ENCODE measurements at regions not wholly inside any gene's neighbourhood (a gene's known extent, or its start where the extent isn't known, plus 50 kb on each side); places are given as distances from the start of the nearest gene placed in this dataset.
"Not testable (repeated sequence)": the region's sequence is repeated elsewhere in the genome, so short reads cannot be mapped to it uniquely, and the experiment has no call there.

GRCh38 chr6:22147921-22148776 lies 148.7 kb downstream of the PRL start:
- no peak for DNase-seq (ENCODE audit: low read depth in 2 of 2)

- no peak for DNase-seq (ENCODE audit: low read depth in 2 of 2)
Measured at GRCh38 chr6:22149096-22149495, 147.7 kb downstream of the PRL start.

DNA sequence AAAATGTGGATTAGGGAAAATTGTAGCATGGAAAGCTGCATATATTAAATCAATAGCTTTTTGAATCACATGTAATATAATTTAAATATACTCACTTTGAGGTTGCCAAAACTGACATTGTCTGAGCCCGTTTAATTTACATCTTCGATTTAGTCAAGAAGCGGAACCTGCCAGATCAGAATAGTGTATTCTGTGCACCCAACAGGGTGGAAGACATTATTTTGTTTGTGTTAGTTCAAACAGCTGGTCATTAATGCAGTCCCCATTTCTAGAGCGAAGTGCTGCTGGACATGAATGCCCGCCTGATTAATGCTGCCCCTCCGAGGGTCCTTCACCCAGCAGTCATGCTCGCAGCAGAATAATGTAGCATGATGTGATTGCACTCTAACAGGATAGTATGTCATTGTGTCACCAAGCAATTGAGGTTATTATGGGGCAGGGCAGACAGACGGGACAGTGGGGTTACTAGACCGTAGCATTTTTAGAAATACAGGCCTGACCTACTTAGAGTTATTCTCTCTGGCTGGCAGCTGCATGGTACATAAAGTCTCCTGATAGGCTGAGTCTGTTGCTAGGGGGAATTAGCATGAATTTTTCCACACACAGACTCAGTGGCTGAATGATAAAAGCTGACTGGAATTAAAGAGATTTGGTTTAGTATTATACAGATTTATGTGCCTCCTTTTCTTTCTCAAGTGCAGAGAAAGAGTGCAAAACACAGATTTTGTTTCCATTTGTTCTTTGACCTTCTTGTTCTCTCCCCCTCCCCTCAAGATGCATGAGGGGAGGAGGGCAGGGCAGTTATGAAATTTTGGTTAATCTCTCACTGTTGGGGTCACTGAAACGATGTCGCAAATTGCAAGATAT lies 147.1 kb downstream of the PRL start:
- no peak for DNase-seq (ENCODE audit: low read depth in 2 of 2)

DNA sequence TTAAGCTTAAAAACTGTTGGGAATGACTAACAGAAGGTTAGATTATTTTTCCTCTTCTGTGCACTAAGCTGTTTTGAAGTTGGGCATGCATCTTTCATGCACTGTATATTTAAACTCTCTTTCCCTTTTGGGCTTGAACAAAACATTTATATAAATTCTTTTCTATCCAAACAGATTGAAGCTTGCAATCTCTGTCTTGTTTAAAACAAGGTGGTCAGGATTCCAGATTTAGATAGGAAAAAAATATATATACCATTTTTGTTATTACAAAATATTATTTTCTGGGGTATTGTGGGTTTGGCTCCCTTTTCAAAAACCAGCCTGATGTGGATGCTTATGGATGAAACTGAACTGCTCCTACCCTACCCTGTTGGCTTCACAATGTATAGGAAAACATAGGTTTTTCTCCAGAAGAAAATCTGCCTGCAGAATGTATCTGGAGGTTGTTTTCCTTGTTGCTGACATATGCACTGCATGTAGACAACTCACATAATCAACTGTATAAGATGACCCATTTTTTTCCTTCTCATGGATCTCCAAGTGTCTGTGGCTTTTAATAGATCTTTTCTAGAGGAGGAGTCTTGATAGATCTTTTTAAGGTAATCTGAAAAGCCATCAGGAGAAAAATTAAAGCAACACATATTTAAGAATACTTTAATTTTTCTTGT lies 146.3 kb downstream of the PRL start:
- DNase-seq (ENCODE audit: low read depth in 2 of 2), result no peak

GRCh38 chr6:22151892-22152291 lies 144.9 kb downstream of the PRL start:
- DNase-seq (ENCODE audit: low read depth in 2 of 2), result no peak

DNA sequence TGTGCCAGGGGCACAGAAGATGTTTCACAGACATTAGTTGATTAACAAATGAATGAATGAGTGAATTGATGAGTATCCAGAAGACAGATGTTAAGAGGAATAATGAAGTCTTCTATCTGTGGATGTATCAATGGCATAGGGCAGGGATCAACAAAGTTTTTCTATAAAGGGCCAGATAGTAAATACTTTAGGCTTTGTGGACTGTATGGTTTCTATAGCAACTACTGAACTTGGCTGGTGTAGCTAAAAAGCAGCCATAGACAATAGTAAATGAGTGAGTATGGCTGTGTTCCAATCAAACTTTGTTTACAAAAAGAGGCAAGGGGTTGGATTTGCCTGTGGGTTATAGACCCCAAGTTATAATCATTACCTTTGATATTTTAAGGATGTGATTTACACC lies 144.0 kb downstream of the PRL start:
- DNase-seq (ENCODE audit: low read depth in 2 of 2), result no peak

- DNase-seq (ENCODE audit: low read depth in 2 of 2), result no peak
Measured at GRCh38 chr6:22153384-22154158, 143.3 kb downstream of the PRL start.

DNA sequence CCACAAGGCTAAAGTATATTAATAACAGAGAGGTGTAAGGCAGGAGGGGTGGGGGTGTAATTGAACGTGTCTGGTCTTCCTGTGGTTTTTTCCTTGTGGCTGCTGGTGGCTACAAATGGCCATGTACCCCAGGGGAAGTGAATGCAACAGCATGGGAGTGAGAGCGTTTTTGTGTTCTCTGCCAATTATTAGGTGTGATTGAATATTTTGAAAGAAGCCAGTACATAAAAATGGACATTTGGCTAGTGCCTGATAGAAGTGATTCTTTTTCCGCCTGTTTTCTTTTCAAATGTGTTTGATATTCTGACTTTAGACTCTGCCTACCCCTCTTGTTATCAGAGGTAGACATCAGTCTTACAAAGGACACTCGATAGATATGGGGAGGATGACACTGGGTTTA lies 141.3 kb downstream of the PRL start:
- DNase-seq (ENCODE audit: low read depth in 2 of 2), result no peak

- no peak for DNase-seq (ENCODE audit: low read depth in 2 of 2)
Measured at GRCh38 chr6:22157233-22157632, 139.6 kb downstream of the PRL start.

DNA sequence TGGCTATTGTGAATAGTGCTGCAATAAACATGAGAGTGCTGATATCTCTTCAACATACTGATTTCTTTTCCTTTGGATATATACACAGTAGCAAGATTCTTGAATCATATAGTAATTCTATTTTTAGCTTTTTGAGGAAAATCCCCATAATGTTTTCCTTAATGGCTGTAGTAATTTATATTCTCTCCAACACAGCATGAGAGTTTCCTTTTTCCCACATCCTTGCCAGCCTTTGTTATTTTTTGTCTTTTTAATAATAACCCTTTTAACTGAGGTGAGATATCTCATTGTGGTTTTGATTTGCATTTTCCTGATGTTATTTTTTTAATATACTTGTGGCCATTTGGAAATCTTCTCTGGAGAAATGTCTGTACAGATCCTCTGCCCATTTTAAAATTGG lies 132.6 kb downstream of the PRL start:
- no peak for DNase-seq (ENCODE audit: low read depth in 2 of 2)

- not testable (repeated sequence) for DNase-seq (ENCODE audit: low read depth in 2 of 2)
Measured at GRCh38 chr6:22171006-22171405, 125.8 kb downstream of the PRL start.

GRCh38 chr6:22171885-22172284 lies 125.0 kb downstream of the PRL start:
- DNase-seq (ENCODE audit: low read depth in 2 of 2), result not testable (repeated sequence)

- no peak for DNase-seq (ENCODE audit: low read depth in 2 of 2)
Measured at GRCh38 chr6:22173311-22173710, 123.5 kb downstream of the PRL start.

DNA sequence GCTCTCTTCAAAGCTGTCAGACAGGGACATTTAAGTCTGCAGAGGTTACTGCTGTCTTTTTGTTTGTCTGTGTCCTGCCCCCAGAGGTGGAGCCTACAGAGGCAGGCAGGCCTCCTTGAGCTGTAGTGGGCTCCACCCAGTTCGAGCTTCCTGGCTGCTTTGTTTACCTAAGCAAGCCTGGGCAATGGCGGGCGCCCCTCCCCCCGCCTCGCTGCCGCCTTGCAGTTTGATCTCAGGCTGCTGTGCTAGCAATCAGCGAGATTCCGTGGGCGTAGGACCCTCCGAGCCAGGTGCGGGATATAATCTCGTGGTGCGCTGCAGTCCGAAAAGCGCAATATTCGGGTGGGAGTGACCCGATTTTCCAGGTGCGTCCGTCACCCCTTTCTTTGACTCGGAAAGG lies 116.6 kb downstream of the PRL start:
- not testable (repeated sequence) for DNase-seq (ENCODE audit: low read depth in 2 of 2)

DNA sequence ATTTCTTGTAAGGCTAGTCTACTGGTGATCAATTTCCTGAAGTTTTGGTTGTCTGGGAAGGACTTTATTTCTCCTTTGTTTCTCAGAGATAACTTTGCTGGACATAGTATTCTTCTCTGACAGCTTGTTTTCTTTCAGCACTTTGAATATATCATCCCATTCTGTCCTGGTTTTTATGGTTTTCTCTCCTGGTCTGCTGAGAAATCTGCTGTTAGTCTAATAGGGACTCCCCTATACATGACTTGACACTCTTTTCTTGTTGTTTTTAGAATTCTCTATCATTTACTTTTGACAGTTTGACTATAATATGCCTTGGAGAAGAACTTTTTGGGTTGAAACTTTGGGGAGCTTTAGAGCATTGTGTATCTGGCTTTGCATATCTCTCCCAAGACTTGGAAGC lies 112.5 kb downstream of the PRL start:
- no peak for DNase-seq (ENCODE audit: low read depth in 2 of 2)

DNA sequence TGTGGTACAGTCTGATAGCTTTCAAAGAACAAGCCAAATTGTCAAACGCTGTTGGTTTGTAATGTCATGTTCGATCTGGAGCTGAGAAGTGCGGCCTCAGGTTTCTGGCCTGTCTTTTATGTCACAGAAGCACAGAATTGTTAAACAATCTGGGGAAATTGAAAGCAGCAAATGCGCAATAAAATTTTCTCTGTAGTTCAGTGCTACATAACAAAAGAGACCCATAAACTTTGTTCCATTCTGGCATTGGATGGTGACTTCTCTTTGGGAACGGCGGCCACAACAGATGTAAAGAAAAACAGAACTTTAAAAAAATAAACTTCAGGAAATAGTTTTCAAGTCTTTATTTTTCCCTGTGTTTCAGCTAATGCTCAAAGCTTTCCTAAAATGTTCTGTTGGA lies 106.9 kb downstream of the PRL start:
- no peak for DNase-seq (ENCODE audit: low read depth in 2 of 2)

DNA sequence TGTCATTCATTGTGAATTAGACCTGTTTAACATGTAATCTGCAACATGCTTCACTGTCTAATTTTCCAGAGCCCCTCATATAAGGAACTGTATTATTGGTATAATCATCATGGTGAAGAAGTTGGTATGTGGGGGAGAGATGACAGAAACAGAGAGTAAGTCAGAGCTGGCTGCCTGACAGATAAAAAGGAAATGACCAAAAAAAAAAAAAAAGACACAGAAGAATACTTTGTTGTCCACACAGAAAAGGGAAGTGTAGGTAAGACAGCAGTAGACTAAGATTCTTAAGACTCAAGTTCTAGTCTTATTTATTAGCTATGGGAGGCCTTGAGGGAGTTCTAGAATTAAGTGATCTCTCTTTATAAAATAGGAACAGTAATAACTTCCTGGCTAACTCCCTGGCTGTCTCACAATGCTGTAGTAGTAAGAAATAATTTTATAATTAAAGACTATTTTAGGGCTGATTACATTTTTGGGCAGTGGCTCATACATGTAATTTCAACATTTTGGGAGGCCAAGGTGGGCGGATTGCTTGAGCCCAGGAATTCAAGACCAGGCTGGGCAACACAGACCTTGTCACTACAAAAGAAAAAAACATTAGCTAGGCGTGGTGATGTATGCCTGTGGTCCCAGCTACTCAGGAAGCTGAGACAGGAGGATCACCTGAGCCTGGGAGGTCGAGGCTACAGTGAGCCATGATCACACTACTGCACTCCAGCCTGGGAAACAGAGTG lies 102.5 kb downstream of the PRL start:
- no peak for DNase-seq (ENCODE audit: low read depth in 2 of 2)

GRCh38 chr6:22199771-22200170 lies 97.1 kb downstream of the PRL start:
- no peak for DNase-seq (ENCODE audit: low read depth in 2 of 2)

- no peak for DNase-seq (ENCODE audit: low read depth in 2 of 2)
Measured at GRCh38 chr6:22204153-22204552, 92.7 kb downstream of the PRL start.

- DNase-seq (ENCODE audit: low read depth in 2 of 2), result no peak
Measured at GRCh38 chr6:22205266-22205665, 91.6 kb downstream of the PRL start.

DNA sequence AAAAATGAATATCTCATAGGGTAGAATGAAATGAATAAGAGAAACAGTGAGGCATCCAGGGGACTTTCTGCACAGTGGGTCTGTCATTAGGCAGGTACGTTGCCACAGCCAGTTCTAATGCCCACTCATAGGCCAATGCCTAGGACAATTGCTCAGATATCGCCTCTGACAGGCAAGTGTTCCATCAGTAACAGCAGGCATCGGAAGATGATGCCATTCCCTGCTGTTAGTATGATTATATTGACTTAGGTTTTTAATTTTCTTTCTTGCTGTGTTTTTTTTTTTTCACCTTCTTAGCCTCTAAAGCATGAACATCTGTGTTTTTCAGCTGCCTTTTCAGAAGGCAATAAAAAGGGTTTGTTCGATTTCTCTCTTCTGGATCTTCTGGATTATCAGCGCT lies 90.7 kb downstream of the PRL start:
- no peak for DNase-seq (ENCODE audit: low read depth in 2 of 2)
